IPS-18c (cell line): ENCODE measurements at regions not wholly inside any gene's neighbourhood (a gene's known extent, or its start where the extent isn't known, plus 50 kb on each side); places are given as distances from the start of the nearest gene placed in this dataset.

Source experiments
- H3K4me3 ChIP-seq: 2 replicates; pipeline ENCODE4 v1.7.0; 2013; ENCODE audit warnings: low read depth, mild to moderate bottlenecking, low read length, moderate library complexity; ENCODE audit not compliant: insufficient read depth
- H3K9me3 ChIP-seq: one replicate; pipeline ENCODE4 v1.6.1; 2013; ENCODE audit warnings: mild to moderate bottlenecking, low read length, moderate library complexity; ENCODE audit not compliant: control insufficient read depth, insufficient read depth

DNA sequence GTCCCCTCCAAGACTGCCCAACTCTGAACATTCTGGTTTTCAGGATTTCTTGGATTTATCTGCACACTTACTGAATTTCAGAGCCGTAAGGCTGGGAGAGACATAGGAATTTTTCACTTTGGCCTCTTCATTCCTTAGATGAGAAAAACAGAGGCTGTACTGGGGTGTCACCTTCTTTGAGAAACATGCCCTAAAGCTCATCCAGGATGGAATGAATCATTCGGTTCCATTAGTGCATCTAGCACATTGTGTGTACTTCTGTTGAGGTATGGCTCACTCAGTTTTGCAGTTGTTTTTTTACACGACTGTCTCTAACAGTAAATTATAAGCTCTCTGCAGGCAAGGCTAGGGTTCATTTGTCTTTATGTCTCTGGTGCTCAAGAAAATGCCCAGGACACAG lies 383.4 kb downstream of the GATA3 start:
- H3K4me3 ChIP-seq: no peak overlapping the region
- no peaks in the 10 kb centered on the region for H3K9me3 ChIP-seq

DNA sequence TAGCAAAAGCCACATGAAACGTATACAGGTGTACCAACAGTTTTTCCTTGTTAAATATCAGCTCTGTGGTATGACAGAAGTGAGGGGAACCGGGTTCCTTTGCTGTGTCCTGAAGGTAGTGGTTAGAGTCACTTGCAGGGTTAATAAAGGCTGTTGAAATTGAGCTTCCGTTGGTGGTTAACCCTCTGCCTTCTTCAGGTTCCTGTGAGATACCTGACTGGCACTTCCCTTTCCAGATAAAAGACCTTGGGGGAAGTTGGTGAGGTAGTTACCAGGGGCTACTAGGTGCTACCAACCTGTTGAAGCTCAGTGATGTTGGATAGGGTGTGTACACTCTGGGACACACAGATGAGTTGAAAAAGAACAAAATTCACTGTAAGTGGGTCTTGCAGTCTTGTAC lies 384.1 kb downstream of the GATA3 start:
- no peaks in the 10 kb centered on the region for H3K9me3 ChIP-seq
- no peak overlapping the region for H3K4me3 ChIP-seq

DNA sequence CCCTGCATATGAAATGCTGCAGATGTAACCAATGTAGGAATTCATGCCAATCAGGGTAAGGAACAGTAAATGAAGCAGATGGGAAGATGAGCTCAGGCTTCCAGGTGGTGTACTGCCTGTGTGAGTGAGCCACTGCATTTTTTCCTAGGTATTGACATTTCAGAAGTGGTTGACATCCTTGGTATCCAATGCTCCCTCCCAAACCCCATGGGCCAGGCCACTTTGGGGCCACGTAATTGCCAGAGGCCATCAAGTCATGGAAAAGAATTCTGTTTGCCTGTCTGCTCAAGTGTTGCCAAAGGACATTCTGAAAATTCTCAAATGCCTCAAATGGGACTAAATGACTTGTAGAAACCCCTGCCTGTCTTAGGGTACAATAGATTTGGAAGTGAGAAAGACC lies 384.6 kb downstream of the GATA3 start:
- no peak overlapping the region for H3K4me3 ChIP-seq
- no peaks in the 10 kb centered on the region for H3K9me3 ChIP-seq

DNA sequence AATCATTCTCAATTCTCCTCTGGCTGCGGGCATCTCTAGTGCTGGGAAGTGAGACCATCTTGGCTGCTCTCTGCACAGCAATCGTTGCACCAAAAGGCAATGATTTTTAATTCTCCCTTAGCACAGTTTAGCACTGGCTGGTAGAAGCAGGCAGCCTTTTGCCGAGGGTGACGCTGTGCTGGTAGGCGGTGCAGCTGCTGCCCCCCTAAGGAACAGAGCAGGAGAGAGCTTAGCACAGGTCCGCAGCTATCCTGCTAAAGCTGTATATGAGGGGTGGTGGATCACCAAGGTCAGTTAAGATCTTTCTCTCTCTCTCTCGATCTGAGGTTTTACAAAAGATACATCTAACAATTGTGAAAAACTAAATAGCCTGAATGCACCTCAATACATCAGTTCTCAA lies 390.1 kb downstream of the GATA3 start:
- Histone ChIP-seq H3K4me3 (no peak overlapping the region), H3K9me3 (no peaks in the 10 kb centered on the region)

DNA sequence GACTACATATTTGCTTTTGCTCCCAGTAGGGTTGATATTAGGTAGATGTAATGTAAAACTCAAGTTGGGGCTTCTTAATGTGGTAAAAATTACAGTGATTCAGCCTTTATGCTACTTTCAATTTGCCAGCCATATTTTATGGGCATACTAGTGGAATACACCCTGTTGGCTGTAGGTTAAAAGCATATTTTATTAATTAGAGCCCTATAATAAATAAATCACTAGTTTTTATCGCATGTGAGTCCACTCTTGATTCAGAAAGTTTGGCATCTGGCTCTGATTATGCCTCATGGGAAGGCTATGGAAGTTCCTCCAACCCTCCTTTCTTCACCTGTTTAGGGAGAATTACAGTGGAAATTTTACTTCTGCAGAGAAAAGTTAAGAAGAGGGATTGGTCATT lies 390.9 kb downstream of the GATA3 start:
- H3K9me3 ChIP-seq: no peaks in the 10 kb centered on the region
- no peak overlapping the region for H3K4me3 ChIP-seq

DNA sequence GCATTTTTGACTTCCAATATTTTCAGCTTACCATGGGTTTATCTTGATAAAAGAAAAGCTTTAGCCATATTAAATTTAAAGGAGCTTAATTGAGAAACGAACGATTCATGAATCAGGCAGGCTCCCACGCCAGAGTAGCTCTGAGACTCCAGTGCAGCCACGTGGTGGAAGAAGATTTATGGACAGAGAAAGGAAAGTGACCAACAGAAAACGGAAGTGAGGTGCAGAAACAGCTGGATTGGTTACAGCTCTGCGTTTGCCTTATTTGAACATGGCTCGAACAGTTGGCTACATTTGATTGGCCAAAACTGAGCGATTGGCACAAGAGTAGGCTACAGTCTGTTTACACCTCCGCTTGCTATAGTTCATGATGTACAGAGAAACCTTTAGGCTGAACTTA lies 395.4 kb downstream of the GATA3 start:
- Histone ChIP-seq H3K9me3 (no peaks in the 10 kb centered on the region), H3K4me3 (no peak overlapping the region)

DNA sequence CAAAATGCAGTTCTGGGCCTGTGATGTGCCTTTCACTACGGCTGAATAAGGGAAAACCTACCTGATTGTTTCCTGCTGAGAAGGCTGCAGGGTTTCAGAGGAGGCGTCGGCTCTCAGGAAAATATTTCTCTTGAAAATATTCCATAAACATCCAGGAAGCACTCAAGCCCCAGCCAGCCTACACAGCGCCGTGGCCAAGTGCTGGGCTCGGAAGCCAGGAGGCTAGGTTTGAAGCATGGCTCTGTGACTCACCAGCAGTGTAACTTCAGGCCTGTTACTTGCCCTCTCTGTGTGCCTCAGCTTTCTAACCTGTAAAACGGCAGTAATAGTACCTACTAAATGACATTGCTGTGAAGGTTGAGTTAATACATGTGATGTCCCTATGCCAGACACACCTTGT lies 399.1 kb downstream of the GATA3 start:
- no peaks in the 10 kb centered on the region for H3K9me3 ChIP-seq

DNA sequence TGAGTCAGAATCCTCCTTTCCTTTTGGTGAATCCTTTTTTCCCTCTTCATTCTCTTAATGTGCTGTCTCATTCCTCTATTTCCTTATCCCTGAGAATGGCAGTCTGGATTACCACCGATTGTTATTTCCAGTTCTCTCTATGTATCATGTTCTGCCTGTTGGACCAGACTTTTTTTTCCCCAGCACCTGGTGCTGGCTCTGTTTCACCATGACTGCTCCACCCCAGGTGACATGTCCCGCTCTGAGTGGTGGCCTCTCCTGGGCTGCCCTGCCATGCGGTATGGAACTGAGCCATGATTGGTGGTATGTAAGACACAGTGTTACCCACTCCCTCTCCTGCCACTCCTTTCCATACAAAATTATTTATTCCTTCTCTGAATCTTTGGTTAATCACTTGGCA lies 399.9 kb downstream of the GATA3 start:
- Histone ChIP-seq H3K4me3 (no peak overlapping the region), H3K9me3 (no peaks in the 10 kb centered on the region)

More for the DNA sequence above, 399.1 kb downstream of the GATA3 start:
- no peak overlapping the region for H3K4me3 ChIP-seq

DNA sequence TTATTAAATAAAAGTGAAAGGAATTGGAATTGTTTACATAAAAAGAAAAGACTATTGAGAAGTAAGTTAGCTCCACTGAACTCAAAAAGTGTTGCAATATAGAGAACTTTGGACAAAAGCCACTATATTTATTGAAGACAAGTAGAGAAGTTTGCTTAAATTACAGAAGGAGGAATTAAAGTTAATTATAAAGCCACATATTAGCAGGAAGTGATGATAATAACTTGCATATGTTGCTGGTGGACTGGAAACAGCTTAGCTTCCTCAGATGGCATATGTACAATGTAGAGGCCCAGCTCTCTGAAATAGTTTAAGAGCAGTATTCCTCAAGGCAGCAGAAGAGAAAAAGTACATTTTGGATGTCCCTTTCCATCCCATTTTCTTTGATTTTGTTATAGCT lies 400.7 kb downstream of the GATA3 start:
- H3K4me3 ChIP-seq: no peak overlapping the region
- H3K9me3 ChIP-seq: no peaks in the 10 kb centered on the region

DNA sequence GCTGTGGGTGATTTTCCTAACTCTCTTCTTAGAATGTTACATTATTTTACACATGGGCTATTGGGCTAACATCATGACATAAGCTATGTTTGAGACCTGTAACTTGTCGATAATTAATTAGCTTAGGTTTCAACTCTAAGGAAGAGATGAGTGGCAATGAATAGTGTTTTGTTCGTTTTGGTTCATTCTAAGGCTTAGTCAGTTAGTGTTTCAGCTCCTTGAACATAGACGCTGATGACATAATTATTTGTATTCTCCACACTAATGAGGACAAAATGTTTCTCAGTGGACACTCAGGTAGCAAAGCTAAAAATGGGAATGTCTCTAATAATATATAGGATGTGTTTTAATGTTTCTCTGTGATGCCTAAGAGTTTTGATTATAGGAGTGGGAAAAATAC lies 401.9 kb downstream of the GATA3 start:
- no peak overlapping the region for H3K4me3 ChIP-seq

DNA sequence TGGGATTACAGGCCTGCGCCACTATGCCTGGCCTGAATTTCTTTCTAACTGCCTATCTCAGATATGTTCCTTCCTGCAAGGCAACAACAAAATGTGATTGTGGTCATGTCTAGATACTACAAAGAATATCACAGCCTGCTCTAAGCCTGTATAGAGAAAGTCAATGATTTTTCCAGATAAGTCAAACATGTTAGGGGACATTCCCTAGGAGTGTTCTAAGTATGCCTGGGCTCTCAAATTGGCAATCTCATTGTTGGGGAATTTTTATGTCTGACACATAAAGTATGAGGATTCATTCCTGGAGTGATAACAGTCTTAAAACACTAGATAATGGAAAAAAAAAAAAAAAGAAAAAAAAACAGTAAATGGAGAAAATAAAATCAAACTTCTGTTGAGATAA lies 406.1 kb downstream of the GATA3 start:
- Histone ChIP-seq H3K9me3 (no peaks in the 10 kb centered on the region), H3K4me3 (no peak overlapping the region)

More for the DNA sequence above, 401.9 kb downstream of the GATA3 start:
- no peaks in the 10 kb centered on the region for H3K9me3 ChIP-seq

DNA sequence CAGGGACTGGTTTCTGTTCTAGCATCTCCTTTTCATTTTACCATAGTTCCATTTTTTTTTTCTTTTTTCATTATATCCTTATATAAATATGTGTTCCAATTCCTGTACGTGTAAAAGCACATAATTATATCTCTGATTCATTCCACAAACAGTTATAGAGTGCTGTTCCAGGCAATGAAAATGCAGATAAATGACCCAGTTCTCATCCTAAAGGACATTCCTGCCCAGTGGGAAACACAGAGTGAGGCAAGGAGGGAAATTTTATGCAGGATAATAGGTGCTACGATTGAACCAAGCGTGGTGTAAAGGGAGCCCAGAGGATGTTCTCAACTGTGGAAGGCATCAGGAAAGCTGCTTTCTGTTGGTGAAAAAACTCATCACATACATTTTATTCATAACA lies 408.1 kb downstream of the GATA3 start:
- Histone ChIP-seq H3K9me3 (no peaks in the 10 kb centered on the region), H3K4me3 (no peak overlapping the region)

DNA sequence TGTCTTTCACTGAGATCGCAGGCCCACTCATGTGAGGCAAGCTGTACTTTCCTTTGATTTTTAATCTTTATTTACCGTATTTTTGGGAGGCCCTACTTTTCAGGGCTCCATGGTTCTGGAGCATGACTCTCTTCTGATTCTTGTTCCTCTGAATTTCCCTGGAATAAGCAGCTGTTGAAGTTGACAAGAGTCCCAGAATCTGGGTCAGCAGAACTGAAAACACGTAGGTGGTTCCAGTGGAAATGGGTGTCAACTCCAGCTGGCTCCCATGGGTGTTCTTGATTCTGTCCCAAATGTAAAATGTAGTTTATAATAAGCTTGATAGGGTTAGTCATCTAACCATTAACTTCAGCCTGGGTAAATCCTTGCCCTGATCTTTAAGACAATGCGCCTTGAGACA lies 409.4 kb downstream of the GATA3 start:
- H3K9me3 ChIP-seq: no peaks in the 10 kb centered on the region
- no peak overlapping the region for H3K4me3 ChIP-seq

DNA sequence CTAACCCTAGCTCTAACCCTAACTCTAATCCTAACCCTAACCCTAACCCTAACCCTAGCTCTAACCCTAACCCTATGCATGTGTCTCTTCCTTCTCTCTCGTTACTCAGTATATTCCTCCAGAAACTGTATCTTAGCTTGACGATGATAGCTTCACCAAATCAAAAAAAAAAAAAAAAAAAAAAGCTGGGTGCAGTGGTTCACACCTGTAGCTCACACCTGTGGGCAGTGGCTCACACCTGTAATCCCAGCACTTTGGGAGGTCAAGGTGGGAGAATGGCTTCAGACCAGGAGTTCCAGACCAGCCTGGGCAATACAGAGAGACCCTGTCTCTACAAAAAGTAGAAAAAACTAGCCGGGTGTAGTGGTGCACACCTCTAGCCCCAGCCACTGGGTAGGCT lies 414.0 kb downstream of the GATA3 start:
- H3K4me3 ChIP-seq: no peak overlapping the region
- no peaks in the 10 kb centered on the region for H3K9me3 ChIP-seq

DNA sequence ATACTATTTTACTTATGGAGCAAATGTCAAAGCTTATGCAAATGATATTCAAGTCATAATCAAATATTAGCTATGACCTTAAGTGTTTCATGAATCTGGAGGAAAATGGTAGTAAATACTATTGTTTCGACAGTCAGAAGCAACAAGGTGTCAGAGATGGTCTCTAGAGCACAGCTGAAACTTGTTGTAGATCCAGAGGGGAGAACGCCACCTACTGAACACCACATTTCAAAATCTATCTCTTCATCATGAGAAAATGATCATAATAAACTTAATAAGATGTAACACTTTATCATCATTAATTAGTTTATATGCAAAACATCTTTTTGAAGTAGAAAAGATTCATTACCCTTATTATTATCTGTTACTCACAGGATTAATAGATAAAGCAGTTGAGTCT lies 418.7 kb downstream of the GATA3 start:
- H3K4me3 ChIP-seq: no peak overlapping the region

DNA sequence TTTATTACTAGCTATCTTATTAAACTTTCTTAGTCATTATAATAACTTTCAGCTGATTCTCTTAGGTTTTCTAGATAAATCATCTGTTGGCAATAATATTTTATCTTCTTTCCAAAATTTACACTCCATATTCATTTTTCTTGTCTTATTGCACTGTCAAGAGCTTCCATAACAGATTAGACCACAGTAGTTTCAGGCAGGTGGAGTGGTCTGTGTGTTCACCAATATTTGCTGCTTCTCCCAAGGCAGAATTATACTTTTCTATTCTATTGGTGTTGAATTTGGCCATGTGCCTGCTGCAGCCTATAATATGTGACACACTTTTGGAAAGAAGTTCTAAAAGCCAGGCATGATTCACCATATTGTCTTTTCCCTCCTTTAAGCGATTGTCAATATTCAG lies 422.8 kb downstream of the GATA3 start:
- H3K4me3 ChIP-seq: no peak overlapping the region
- H3K9me3 ChIP-seq: no peaks in the 10 kb centered on the region

More for the DNA sequence above, 418.7 kb downstream of the GATA3 start:
- no peaks in the 10 kb centered on the region for H3K9me3 ChIP-seq

DNA sequence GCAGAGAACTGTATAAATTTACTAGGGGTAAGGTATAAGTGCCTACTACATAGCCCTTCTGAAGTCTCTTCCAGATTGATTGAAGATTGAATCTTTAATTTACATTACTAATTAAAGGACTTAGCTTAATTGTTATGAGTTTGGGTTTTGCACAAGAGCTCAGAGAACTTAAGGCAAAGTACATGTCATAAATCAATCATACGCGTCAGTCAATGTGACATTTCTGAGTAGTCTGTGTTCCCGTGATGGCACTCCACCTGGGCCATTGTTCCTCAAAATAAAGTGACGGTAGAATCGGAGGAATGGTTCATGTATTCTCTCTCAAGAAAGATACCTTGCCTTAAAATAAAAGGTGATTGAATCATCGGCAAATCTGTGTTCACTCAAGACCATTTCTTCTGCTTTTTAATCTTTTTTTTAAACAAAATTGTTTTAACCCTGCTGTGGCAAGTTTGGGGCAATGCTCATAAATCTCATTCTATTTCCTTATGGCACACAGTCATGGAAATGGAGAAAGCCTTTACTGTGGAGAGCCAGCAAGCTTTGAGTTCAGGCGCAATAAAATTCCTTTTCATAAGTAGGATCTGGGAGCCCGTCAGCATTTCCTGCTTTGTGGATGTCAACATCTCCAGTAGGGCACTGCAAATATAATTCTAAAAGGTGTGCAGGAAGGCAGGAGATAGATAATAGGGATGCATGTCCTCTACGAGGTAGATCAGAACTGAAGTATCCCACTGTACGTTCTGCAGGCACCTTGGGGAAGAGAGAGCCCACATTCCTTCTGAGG lies 427.4 kb downstream of the GATA3 start:
- Histone ChIP-seq H3K4me3 (no peak overlapping the region), H3K9me3 (no peaks in the 10 kb centered on the region)

DNA sequence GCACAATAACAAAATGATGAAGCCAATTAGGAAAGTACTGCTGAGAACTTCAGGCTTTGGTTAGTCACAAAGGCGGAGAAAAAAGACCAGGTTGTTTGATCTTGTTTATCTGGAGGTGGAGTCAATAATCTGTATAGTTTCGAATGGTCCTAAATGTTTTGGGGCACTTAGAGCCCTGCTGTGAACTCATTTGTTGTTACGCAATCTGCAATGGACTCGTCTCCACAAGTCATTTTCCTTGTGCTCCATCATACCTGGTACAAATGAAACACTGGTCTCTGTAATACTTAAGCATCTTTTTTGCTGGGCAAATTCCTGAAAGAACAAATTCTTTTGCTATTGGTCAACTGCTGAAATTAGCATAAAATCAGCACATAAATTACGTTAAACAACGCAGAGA lies 430.5 kb downstream of the GATA3 start:
- Histone ChIP-seq H3K9me3 (no peaks in the 10 kb centered on the region), H3K4me3 (no peak overlapping the region)

DNA sequence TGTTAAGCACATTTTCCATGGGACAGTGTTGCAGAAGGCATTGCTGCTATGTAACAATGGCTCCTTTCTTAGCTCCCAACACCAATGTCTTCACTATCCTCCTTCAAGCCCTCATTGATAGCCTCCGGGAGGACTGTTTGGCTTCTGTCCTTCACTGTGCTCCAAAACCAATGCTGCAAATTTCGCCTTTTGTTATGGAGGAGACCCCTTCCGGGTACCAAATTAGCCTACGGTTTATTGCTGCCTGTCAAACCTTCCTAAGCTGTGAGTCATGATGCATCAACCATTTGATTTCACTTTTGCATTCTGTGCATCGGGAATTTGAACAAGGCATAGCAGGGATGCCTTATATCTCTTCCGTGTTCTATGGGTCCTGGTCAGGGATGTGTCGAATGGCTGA lies 432.9 kb downstream of the GATA3 start:
- Histone ChIP-seq H3K4me3 (no peak overlapping the region), H3K9me3 (no peaks in the 10 kb centered on the region)
